HG03469 (cell line): ENCODE measurements at regions not wholly inside any gene's neighbourhood (a gene's known extent, or its start where the extent isn't known, plus 50 kb on each side); places are given as distances from the start of the nearest gene placed in this dataset.
"Not testable (repeated sequence)": the region's sequence is repeated elsewhere in the genome, so short reads cannot be mapped to it uniquely, and the experiment has no call there.

ENCODE experiments used
- ATAC-seq: cut with Tn5 transposase; IDR thresholded peaks from one replicate; pipeline ENCODE4 v1.9.1; 2021; ENCODE audit warnings: mild to moderate bottlenecking, moderate library complexity, moderate number of reproducible peaks; ENCODE audit not compliant: unreplicated experiment

GRCh38 chr12:17132336-17132735 lies 526.4 kb upstream of the LMO3 start:
- no peak for ATAC-seq

- ATAC-seq: not testable (repeated sequence)
Observed at GRCh38 chr12:17116538-17116937, 510.6 kb upstream of the LMO3 start.

GRCh38 chr12:17110316-17110715 lies 504.4 kb upstream of the LMO3 start:
- ATAC-seq: no peak

GRCh38 chr12:17108877-17109541 lies 503.0 kb upstream of the LMO3 start:
- ATAC-seq: no peak

- no peak for ATAC-seq
Observed at GRCh38 chr12:17104801-17105200, 498.8 kb upstream of the LMO3 start.

- ATAC-seq: no peak
Observed at GRCh38 chr12:17097674-17098073, 491.7 kb upstream of the LMO3 start.

- no peak for ATAC-seq
Observed at GRCh38 chr12:17084831-17085230, 478.9 kb upstream of the LMO3 start.

- no peak for ATAC-seq
Observed at GRCh38 chr12:17079251-17079909, 473.4 kb upstream of the LMO3 start.

GRCh38 chr12:17077594-17077993 lies 471.6 kb upstream of the LMO3 start:
- ATAC-seq: no peak

- no peak for ATAC-seq
Observed at GRCh38 chr12:17076811-17077210, 470.8 kb upstream of the LMO3 start.

- ATAC-seq: no peak
Observed at GRCh38 chr12:17076028-17076744, 470.2 kb upstream of the LMO3 start.

GRCh38 chr12:17064834-17065233 lies 458.9 kb upstream of the LMO3 start:
- no peak for ATAC-seq

GRCh38 chr12:17062267-17063036 lies 456.5 kb upstream of the LMO3 start:
- no peak for ATAC-seq

- ATAC-seq: no peak
Observed at GRCh38 chr12:17060260-17060659, 454.3 kb upstream of the LMO3 start.

- no peak for ATAC-seq
Observed at GRCh38 chr12:17056546-17056945, 450.6 kb upstream of the LMO3 start.

GRCh38 chr12:17038923-17039322 lies 433.0 kb upstream of the LMO3 start:
- ATAC-seq: no peak

- ATAC-seq: no peak
Observed at GRCh38 chr12:17035372-17035771, 429.4 kb upstream of the LMO3 start.

GRCh38 chr12:17030338-17030737 lies 424.4 kb upstream of the LMO3 start:
- no peak for ATAC-seq

- no peak for ATAC-seq
Observed at GRCh38 chr12:17028348-17028747, 422.4 kb upstream of the LMO3 start.

GRCh38 chr12:17025424-17025823 lies 419.5 kb upstream of the LMO3 start:
- ATAC-seq: not testable (repeated sequence)

GRCh38 chr12:17020765-17021164 lies 414.8 kb upstream of the LMO3 start:
- ATAC-seq: no peak
